CD4-positive, CD25-positive, alpha-beta regulatory T cell (primary cell): ENCODE measurements at regions not wholly inside any gene's neighbourhood (a gene's known extent, or its start where the extent isn't known, plus 50 kb on each side); places are given as distances from the start of the nearest gene placed in this dataset.
"Not testable (repeated sequence)": the region's sequence is repeated elsewhere in the genome, so short reads cannot be mapped to it uniquely, and the experiment has no call there.

Experiments
- ATAC-seq, 2 donors: fragments of 150-1000 bp; cut with Tn5 transposase; one replicate each; pipeline ENCODE4 v1.10.0; 2021; ENCODE audit warnings: low read depth in 2 of 2, moderate number of reproducible peaks in 2 of 2, moderate library complexity in 1 of 2
- DNase-seq, 3 donors: peaks; one replicate each; pipeline versions ENCODE4 v3.0.0 to v3.0.0-alpha.2; 2012 to 2022; ENCODE audit warnings: mixed read lengths in 1 of 3
- H3K27ac ChIP-seq: one replicate; pipeline ENCODE4 v1.7.0; 2013; ENCODE audit warnings: mild to moderate bottlenecking, low read length; ENCODE audit not compliant: insufficient read depth, poor library complexity, severe bottlenecking
- H3K27me3 ChIP-seq: one replicate; pipeline ENCODE4 v1.7.0; 2013; ENCODE audit warnings: low read length; ENCODE audit not compliant: control insufficient read depth, insufficient read depth
- H3K36me3 ChIP-seq: one replicate; pipeline ENCODE4 v1.7.0; 2013; ENCODE audit warnings: mild to moderate bottlenecking, low read length, moderate library complexity; ENCODE audit not compliant: control insufficient read depth, insufficient read depth
- H3K4me1 ChIP-seq: 2 replicates; pipeline ENCODE4 v1.7.0; 2013; ENCODE audit warnings: mild to moderate bottlenecking, low read length; ENCODE audit not compliant: insufficient read depth, control insufficient read depth, poor library complexity, severe bottlenecking
- H3K4me3 ChIP-seq: one replicate; pipeline ENCODE4 v1.7.0; 2013; ENCODE audit warnings: low read depth, mild to moderate bottlenecking, low read length, moderate library complexity
- H3K9me3 ChIP-seq, 2 experiments: 1 replicate in 1 of 2; 2 replicates in 1 of 2; pipeline ENCODE4 v1.7.0; 2013; ENCODE audit warnings: low read length in 2 of 2, mild to moderate bottlenecking in 1 of 2, moderate library complexity in 1 of 2; ENCODE audit not compliant: control insufficient read depth in 2 of 2
- H3K27ac Mint-ChIP-seq, 3 donors: one replicate each; pipeline ENCODE4 v1.8.0; 2020 to 2022; ENCODE audit warnings: mild to moderate bottlenecking in 3 of 3, mixed read lengths in 3 of 3, moderate library complexity in 2 of 3
- H3K27me3 Mint-ChIP-seq: one replicate; pipeline ENCODE4 v1.8.0; 2022; ENCODE audit warnings: mild to moderate bottlenecking, mixed read lengths
- H3K36me3 Mint-ChIP-seq: one replicate; pipeline ENCODE4 v1.8.0; 2020; ENCODE audit warnings: mixed read lengths
- H3K4me1 Mint-ChIP-seq, 4 donors: one replicate each; pipeline ENCODE4 v1.8.0; 2020 to 2022; ENCODE audit warnings: mixed read lengths in 4 of 4, mild to moderate bottlenecking in 1 of 4
- H3K4me3 Mint-ChIP-seq, 4 donors: one replicate each; pipeline ENCODE4 v1.8.0; 2020 to 2022; ENCODE audit warnings: mild to moderate bottlenecking in 4 of 4, mixed read lengths in 4 of 4, moderate library complexity in 3 of 4
- H3K9me3 Mint-ChIP-seq, 7 donors: one replicate each; pipeline ENCODE4 v1.8.0; 2020 to 2022; ENCODE audit warnings: mixed read lengths in 7 of 7, mild to moderate bottlenecking in 3 of 7, moderate library complexity in 2 of 7

GRCh38 chr5:27451377-27451776 lies 413.0 kb upstream of the CDH9 start:
- no peaks in the 10 kb centered on the region for H3K36me3 ChIP-seq
- H3K27ac ChIP-seq = no peak overlapping the region
- Mint-ChIP-seq H3K27ac (no peak overlapping the region), H3K27me3 (no peaks in the 10 kb centered on the region), H3K36me3 (no peaks in the 10 kb centered on the region), H3K4me3 (no peak overlapping the region), H3K4me1 (peaks cover 0 to 4% (median 0%) of the 10 kb centered on the region in 4 donors), H3K9me3 (peaks cover 3 to 16% (median 5%) of the 10 kb centered on the region in 7 donors)
- peaks cover 3 to 13% of the 10 kb centered on the region in 2 experiments for H3K9me3 ChIP-seq
- H3K4me3 ChIP-seq = no peak overlapping the region
- DNase-seq = no peak
- no peaks in the 10 kb centered on the region for H3K4me1 ChIP-seq
- ATAC-seq = no peak
- no peaks in the 10 kb centered on the region for H3K27me3 ChIP-seq

- peaks cover 0 to 4% (median 0%) of the 10 kb centered on the region in 4 donors for H3K4me1 Mint-ChIP-seq
- no peaks in the 10 kb centered on the region for H3K36me3 ChIP-seq
- H3K4me3 ChIP-seq = no peak overlapping the region
- no peak for ATAC-seq
- H3K9me3 ChIP-seq = peaks cover 3 to 13% of the 10 kb centered on the region in 2 experiments
- no peak overlapping the region for H3K4me3 Mint-ChIP-seq
- H3K27ac ChIP-seq = no peak overlapping the region
- no peaks in the 10 kb centered on the region for H3K36me3 Mint-ChIP-seq
- H3K27me3 Mint-ChIP-seq = no peaks in the 10 kb centered on the region
- H3K4me1 ChIP-seq = no peaks in the 10 kb centered on the region
- no peaks in the 10 kb centered on the region for H3K27me3 ChIP-seq
- H3K27ac Mint-ChIP-seq = no peak overlapping the region
- peaks cover 3 to 16% (median 8%) of the 10 kb centered on the region in 7 donors for H3K9me3 Mint-ChIP-seq
- DNase-seq = no peak
These were observed 412.2 kb upstream of the CDH9 start for GRCh38 chr5:27450607-27451006.

DNA sequence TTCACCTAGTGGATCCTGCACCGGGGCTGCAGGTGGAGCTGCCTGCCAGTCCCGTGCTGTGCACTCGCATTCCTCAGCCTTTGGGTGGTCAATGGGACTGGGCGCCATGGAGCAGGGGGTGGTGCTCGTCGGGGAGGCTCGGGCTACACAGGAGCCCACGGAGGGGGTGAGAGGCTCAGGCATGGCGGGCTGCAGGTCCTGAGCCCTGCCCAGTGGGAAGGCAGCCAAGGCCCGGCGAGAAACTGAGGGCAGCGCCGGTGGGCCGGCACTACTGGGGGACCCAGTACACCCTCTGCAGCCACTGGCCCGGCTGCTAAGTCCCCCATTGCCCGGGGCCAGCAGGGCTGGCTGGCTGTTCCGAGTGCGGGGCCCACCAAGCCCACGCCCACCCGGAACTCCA lies 401.0 kb upstream of the CDH9 start:
- H3K4me1 ChIP-seq, H3K27ac ChIP-seq, H3K4me3 Mint-ChIP-seq, H3K4me1 Mint-ChIP-seq, H3K9me3 ChIP-seq, H3K4me3 ChIP-seq, DNase-seq, H3K36me3 ChIP-seq, H3K27ac Mint-ChIP-seq, ATAC-seq, H3K36me3 Mint-ChIP-seq, H3K27me3 ChIP-seq, H3K27me3 Mint-ChIP-seq: not testable (repeated sequence)
- H3K9me3 Mint-ChIP-seq = peaks cover 0 to 29% (median 5%) of the 10 kb centered on the region in 7 donors

DNA sequence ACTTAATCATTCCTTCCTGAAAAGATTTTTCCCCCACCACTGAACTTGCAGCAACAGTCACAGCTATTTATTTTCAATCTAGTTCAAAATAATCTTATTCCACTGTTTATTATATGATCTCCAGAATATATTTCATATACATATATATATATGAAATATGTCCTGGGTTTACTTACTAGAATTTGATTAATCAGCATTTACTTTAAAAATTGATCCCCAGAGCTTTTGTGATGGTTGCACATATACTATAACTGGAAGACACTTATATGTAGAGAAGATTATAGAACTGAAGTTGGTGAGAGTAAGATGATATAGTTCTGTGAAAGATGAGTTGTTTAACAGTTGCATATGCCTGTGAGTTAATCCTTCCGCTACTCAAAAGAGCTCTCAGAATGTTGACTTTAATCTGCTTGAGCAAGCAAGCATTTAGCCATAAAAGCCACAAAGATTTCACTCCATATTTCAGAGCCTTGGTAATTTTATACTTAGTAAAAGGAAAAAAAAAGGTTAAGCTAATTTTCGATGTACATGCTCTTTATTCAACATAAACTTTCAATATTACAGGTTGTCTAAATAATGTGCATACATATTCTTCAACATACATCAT lies 399.3 kb upstream of the CDH9 start:
- peaks cover 0 to 9% of the 10 kb centered on the region in 2 experiments for H3K9me3 ChIP-seq
- DNase-seq = no peak
- no peaks in the 10 kb centered on the region for H3K27me3 Mint-ChIP-seq
- no peak overlapping the region for H3K4me3 Mint-ChIP-seq
- no peaks in the 10 kb centered on the region for H3K4me1 ChIP-seq
- H3K27ac Mint-ChIP-seq = no peak overlapping the region
- no peaks in the 10 kb centered on the region for H3K27me3 ChIP-seq
- H3K9me3 Mint-ChIP-seq = peaks cover 3 to 33% (median 8%) of the 10 kb centered on the region in 7 donors
- no peaks in the 10 kb centered on the region for H3K4me1 Mint-ChIP-seq
- H3K36me3 Mint-ChIP-seq = no peaks in the 10 kb centered on the region
- no peak overlapping the region for H3K4me3 ChIP-seq
- no peak overlapping the region for H3K27ac ChIP-seq
- no peak for ATAC-seq
- H3K36me3 ChIP-seq = no peaks in the 10 kb centered on the region

- H3K36me3 Mint-ChIP-seq = no peaks in the 10 kb centered on the region
- no peaks in the 10 kb centered on the region for H3K27me3 ChIP-seq
- no peak overlapping the region for H3K4me3 Mint-ChIP-seq
These were observed 395.9 kb upstream of the CDH9 start for GRCh38 chr5:27434335-27434734.

GRCh38 chr5:27414099-27414498 lies 375.7 kb upstream of the CDH9 start:
- no peaks in the 10 kb centered on the region for H3K4me1 ChIP-seq
- no peaks in the 10 kb centered on the region for H3K4me1 Mint-ChIP-seq
- no peak overlapping the region for H3K27ac ChIP-seq
- peaks cover 0 to 35% (median 4%) of the 10 kb centered on the region in 7 donors for H3K9me3 Mint-ChIP-seq
- H3K4me3 ChIP-seq = no peak overlapping the region
- H3K27me3 ChIP-seq = no peaks in the 10 kb centered on the region
- H3K27ac Mint-ChIP-seq = no peak overlapping the region
- no peaks in the 10 kb centered on the region for H3K27me3 Mint-ChIP-seq
- H3K4me3 Mint-ChIP-seq = no peak overlapping the region
- DNase-seq = no peak
- peaks cover 8 to 10% of the 10 kb centered on the region in 2 experiments for H3K9me3 ChIP-seq
- H3K36me3 ChIP-seq = no peaks in the 10 kb centered on the region
- ATAC-seq = no peak
- H3K36me3 Mint-ChIP-seq = no peaks in the 10 kb centered on the region

More at GRCh38 chr5:27434335-27434734, 395.9 kb upstream of the CDH9 start:
- Mint-ChIP-seq H3K9me3 (peaks cover 1 to 34% (median 11%) of the 10 kb centered on the region in 7 donors), H3K27me3 (no peaks in the 10 kb centered on the region), H3K27ac (no peak overlapping the region), H3K4me1 (no peaks in the 10 kb centered on the region)
- Histone ChIP-seq H3K36me3 (no peaks in the 10 kb centered on the region), H3K27ac (no peak overlapping the region), H3K4me3 (no peak overlapping the region), H3K4me1 (no peaks in the 10 kb centered on the region), H3K9me3 (peaks cover 0 to 4% of the 10 kb centered on the region in 2 experiments)
- ATAC-seq = no peak
- DNase-seq = no peak

DNA sequence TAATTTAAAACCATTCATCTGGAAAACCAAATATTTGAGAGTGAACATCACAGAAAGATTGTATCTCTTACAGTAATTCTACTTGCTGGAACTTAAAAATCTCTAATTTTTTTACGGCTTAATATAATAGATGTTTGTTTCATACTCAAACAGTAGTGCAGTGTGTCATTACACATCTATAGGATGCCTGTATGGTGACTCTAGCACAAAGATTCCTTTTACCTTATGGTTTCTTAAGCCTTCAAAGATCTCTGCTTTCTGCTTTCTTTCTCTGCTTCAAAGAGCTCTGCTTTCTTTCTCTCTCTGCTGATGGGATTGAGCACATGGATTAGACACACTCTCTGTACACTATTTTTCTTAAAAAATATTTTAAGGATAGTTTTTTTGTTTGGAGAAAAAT lies 374.0 kb upstream of the CDH9 start:
- Mint-ChIP-seq H3K27ac (no peak overlapping the region), H3K4me3 (no peak overlapping the region), H3K4me1 (no peaks in the 10 kb centered on the region), H3K36me3 (no peaks in the 10 kb centered on the region), H3K27me3 (no peaks in the 10 kb centered on the region), H3K9me3 (peaks cover 0 to 32% (median 3%) of the 10 kb centered on the region in 7 donors)
- peaks cover 6 to 8% of the 10 kb centered on the region in 2 experiments for H3K9me3 ChIP-seq
- DNase-seq = no peak
- no peak overlapping the region for H3K4me3 ChIP-seq
- ATAC-seq = no peak
- no peaks in the 10 kb centered on the region for H3K4me1 ChIP-seq
- H3K36me3 ChIP-seq = no peaks in the 10 kb centered on the region
- H3K27me3 ChIP-seq = no peaks in the 10 kb centered on the region
- no peak overlapping the region for H3K27ac ChIP-seq

DNA sequence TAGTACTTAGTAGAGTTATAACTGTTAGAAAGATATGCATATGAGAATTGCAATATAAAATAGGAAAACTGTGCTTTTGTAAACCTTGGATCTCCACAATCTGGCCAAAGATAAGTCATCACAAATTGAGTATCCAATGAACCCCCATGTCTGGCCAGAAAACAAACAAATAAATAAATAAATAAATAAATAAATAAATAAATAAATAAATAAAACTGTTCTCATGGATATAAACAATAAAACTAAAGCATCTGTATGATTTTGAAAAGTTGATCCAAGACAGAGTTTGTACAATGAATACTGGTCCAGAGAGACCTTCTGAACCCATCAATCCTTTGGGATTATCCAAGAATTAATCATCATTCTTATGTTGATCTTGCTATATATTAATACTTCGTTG lies 367.6 kb upstream of the CDH9 start:
- Mint-ChIP-seq H3K4me1 (no peaks in the 10 kb centered on the region), H3K27me3 (no peaks in the 10 kb centered on the region), H3K4me3 (no peak overlapping the region), H3K9me3 (peaks cover 0 to 13% (median 4%) of the 10 kb centered on the region in 7 donors), H3K27ac (no peak overlapping the region), H3K36me3 (no peaks in the 10 kb centered on the region)
- Histone ChIP-seq H3K36me3 (no peaks in the 10 kb centered on the region), H3K4me1 (no peaks in the 10 kb centered on the region), H3K27ac (no peak overlapping the region), H3K27me3 (no peaks in the 10 kb centered on the region), H3K4me3 (no peak overlapping the region), H3K9me3 (peaks cover 2 to 3% of the 10 kb centered on the region in 2 experiments)
- no peak for DNase-seq
- no peak for ATAC-seq
